B cell (primary cell): ENCODE measurements at regions not wholly inside any gene's neighbourhood (a gene's known extent, or its start where the extent isn't known, plus 50 kb on each side); places are given as distances from the start of the nearest gene placed in this dataset.

ENCODE experiments used
- EZH2 ChIP-seq: IDR thresholded peaks from 2 replicates; pipeline ENCODE4 v1.6.1; 2012; ENCODE audit warnings: borderline replicate concordance, low read depth, mild to moderate bottlenecking, moderate library complexity, low read length; ENCODE audit not compliant: insufficient read depth, poor library complexity, severe bottlenecking
- TF ChIP-seq, protein P1 (sequence below): fragments of 200-600 bp; IDR thresholded peaks from one replicate; pipeline ENCODE4 v1.8.0; 2022; ENCODE audit warnings: antibody characterized with exemption, mild to moderate bottlenecking

DNA sequence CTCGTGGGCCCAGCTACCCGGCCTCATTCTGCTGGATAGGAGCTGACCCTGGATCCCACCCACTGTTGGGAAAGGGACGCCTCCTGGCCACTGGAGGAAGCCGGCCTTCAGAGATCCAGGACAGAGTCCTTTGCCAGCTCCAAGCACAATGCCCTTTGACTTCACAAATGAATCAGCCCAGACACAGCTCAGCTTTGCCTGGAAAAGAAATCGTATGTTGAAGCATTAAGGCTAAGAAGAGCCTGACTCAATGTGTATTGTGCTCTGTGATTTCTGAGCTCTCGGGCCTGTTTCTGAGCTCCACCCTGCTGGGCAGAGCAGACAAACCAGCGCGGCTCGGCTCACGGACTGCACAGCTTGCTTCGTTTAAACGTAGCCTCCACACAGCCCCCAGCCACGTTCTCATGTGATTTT, 162.9 kb upstream of the APCDD1 start:
- TF ChIP-seq, protein P1, sequence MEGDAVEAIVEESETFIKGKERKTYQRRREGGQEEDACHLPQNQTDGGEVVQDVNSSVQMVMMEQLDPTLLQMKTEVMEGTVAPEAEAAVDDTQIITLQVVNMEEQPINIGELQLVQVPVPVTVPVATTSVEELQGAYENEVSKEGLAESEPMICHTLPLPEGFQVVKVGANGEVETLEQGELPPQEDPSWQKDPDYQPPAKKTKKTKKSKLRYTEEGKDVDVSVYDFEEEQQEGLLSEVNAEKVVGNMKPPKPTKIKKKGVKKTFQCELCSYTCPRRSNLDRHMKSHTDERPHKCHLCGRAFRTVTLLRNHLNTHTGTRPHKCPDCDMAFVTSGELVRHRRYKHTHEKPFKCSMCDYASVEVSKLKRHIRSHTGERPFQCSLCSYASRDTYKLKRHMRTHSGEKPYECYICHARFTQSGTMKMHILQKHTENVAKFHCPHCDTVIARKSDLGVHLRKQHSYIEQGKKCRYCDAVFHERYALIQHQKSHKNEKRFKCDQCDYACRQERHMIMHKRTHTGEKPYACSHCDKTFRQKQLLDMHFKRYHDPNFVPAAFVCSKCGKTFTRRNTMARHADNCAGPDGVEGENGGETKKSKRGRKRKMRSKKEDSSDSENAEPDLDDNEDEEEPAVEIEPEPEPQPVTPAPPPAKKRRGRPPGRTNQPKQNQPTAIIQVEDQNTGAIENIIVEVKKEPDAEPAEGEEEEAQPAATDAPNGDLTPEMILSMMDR, result no peak
- TF ChIP-seq EZH2, result no peak
